ENCODE measurements at regions not wholly inside any gene's neighbourhood (a gene's known extent, or its start where the extent isn't known, plus 50 kb on each side); places are given as distances from the start of the nearest gene placed in this dataset.

GRCh38 chr12:69163681-69164362 lies 75.5 kb upstream of the CPSF6 start:
- TF ChIP-seq SIN3A (IDR thresholded peaks at IDR 0.05; ENCODE audit: borderline replicate concordance, insufficient read depth, low read depth, low read length) (no peak), TCF7L2 (IDR thresholded peaks at IDR 0.05; ENCODE audit: low read depth, low read length) (no peak), POLR2AphosphoS5 (IDR thresholded peaks at IDR 0.05; ENCODE audit: low read depth, low read length) (no peak), CTCF (IDR thresholded peaks at IDR 0.05) (no peak), REST (IDR thresholded peaks at IDR 0.05; ENCODE audit: insufficient read depth in 1 of 2, low read depth in 2 of 2, low read length in 1 of 2) (no peak)
- ATAC-seq (no peak), DNase-seq (ENCODE audit: low read depth, low spot score) (no peak)
- in situ Hi-C loops (cut with HindIII; ENCODE audit: low pct_unique_long_range_greater_than_20kb, low sequenced_read_pairs) (no loop called here), intact Hi-C loops (cut with micrococcal nuclease; ENCODE audit: unreplicated experiment) (no loop called here)
- Histone ChIP-seq H3K9me3 (ENCODE audit: control insufficient read depth, insufficient read depth, low read depth, low read length) (no peaks in the 10 kb centered on the region), H3K27ac (ENCODE audit: low read length) (no peak overlapping the region), H3K27me3 (ENCODE audit: control insufficient read depth, insufficient read depth, low read length) (no peaks in the 10 kb centered on the region), H3K4me3 (ENCODE audit: low read depth in 2 of 2, low read length in 2 of 2) (no peak overlapping the region), H3K4me1 (ENCODE audit: control insufficient read depth, insufficient read depth, low read length) (no peaks in the 10 kb centered on the region), H3K36me3 (ENCODE audit: control insufficient read depth, insufficient read depth, low read length) (no peaks in the 10 kb centered on the region)
- no TSS peak for BruUV-seq (replicated peaks)
- POLR2A ChIA-PET: no interaction called here
- CTCF ChIA-PET: no interaction called here

- DNase-seq (ENCODE audit: low read depth, low spot score): no peak
- no TSS peak for BruUV-seq (replicated peaks)
- Histone ChIP-seq H3K27ac (ENCODE audit: low read length) (no peak overlapping the region), H3K27me3 (ENCODE audit: control insufficient read depth, insufficient read depth, low read length) (no peaks in the 10 kb centered on the region), H3K9me3 (ENCODE audit: control insufficient read depth, insufficient read depth, low read depth, low read length) (no peaks in the 10 kb centered on the region), H3K4me3 (ENCODE audit: low read depth in 2 of 2, low read length in 2 of 2) (no peak overlapping the region), H3K36me3 (ENCODE audit: control insufficient read depth, insufficient read depth, low read length) (no peaks in the 10 kb centered on the region), H3K4me1 (ENCODE audit: control insufficient read depth, insufficient read depth, low read length) (no peaks in the 10 kb centered on the region)
- in situ Hi-C loops (cut with HindIII; ENCODE audit: low pct_unique_long_range_greater_than_20kb, low sequenced_read_pairs) (no loop called here), intact Hi-C loops (cut with micrococcal nuclease; ENCODE audit: unreplicated experiment) (no loop called here)
- ATAC-seq: no peak
- ChIA-PET POLR2A (no interaction called here), CTCF (interaction anchor here (0.9 kb wide), 1 partner anchor 86 kb away, joined by 3 read pairs; no protein-coding TSS in a partner anchor)
- TF ChIP-seq TCF7L2 (IDR thresholded peaks at IDR 0.05; ENCODE audit: low read depth, low read length): no peak
- TF ChIP-seq REST (IDR thresholded peaks at IDR 0.05; ENCODE audit: insufficient read depth in 1 of 2, low read depth in 2 of 2, low read length in 1 of 2): no peak
- TF ChIP-seq CTCF (IDR thresholded peaks at IDR 0.05): no peak
- no peak for TF ChIP-seq POLR2AphosphoS5 (IDR thresholded peaks at IDR 0.05; ENCODE audit: low read depth, low read length)
- TF ChIP-seq SIN3A (IDR thresholded peaks at IDR 0.05; ENCODE audit: borderline replicate concordance, insufficient read depth, low read depth, low read length): no peak
Observed at GRCh38 chr12:69167648-69168165, 71.7 kb upstream of the CPSF6 start.

Data from Panc1 (cell line).